GM18502 (cell line): ENCODE measurements at regions not wholly inside any gene's neighbourhood (a gene's known extent, or its start where the extent isn't known, plus 50 kb on each side); places are given as distances from the start of the nearest gene placed in this dataset.
"Not testable (repeated sequence)": the region's sequence is repeated elsewhere in the genome, so short reads cannot be mapped to it uniquely, and the experiment has no call there.

Experiments used
- ATAC-seq: cut with Tn5 transposase; IDR thresholded peaks from one replicate; pipeline ENCODE4 v1.9.1; 2021; ENCODE audit warnings: mild to moderate bottlenecking; ENCODE audit not compliant: unreplicated experiment, poor library complexity

GRCh38 chr18:77369644-77370043 lies 120.0 kb downstream of the GALR1 start:
- ATAC-seq = no peak

GRCh38 chr18:77373730-77374445 lies 124.2 kb downstream of the GALR1 start:
- ATAC-seq = no peak

GRCh38 chr18:77374446-77374805 lies 124.8 kb downstream of the GALR1 start:
- ATAC-seq = no peak

GRCh38 chr18:77376043-77376732 lies 126.5 kb downstream of the GALR1 start:
- no peak for ATAC-seq

GRCh38 chr18:77376733-77377094 lies 127.1 kb downstream of the GALR1 start:
- no peak for ATAC-seq

GRCh38 chr18:77377813-77378212 lies 128.2 kb downstream of the GALR1 start:
- no peak for ATAC-seq

GRCh38 chr18:77379976-77380509 lies 130.4 kb downstream of the GALR1 start:
- no peak for ATAC-seq

GRCh38 chr18:77380695-77381094 lies 131.0 kb downstream of the GALR1 start:
- ATAC-seq = no peak

GRCh38 chr18:77392321-77392720 lies 142.7 kb downstream of the GALR1 start:
- ATAC-seq = no peak

GRCh38 chr18:77393519-77393918 lies 143.9 kb downstream of the GALR1 start:
- ATAC-seq = no peak

- ATAC-seq = no peak
Measured at GRCh38 chr18:77395953-77396352, 146.3 kb downstream of the GALR1 start.

- no peak for ATAC-seq
Measured at GRCh38 chr18:77397056-77397455, 147.4 kb downstream of the GALR1 start.

GRCh38 chr18:77397617-77398016 lies 148.0 kb downstream of the GALR1 start:
- no peak for ATAC-seq

GRCh38 chr18:77400561-77400960 lies 150.9 kb downstream of the GALR1 start:
- ATAC-seq = no peak

GRCh38 chr18:77401173-77401572 lies 151.5 kb downstream of the GALR1 start:
- no peak for ATAC-seq

- ATAC-seq = no peak
Measured at GRCh38 chr18:77403969-77404535, 154.4 kb downstream of the GALR1 start.

- ATAC-seq = no peak
Measured at GRCh38 chr18:77405096-77405495, 155.4 kb downstream of the GALR1 start.

- no peak for ATAC-seq
Measured at GRCh38 chr18:77407733-77408132, 158.1 kb downstream of the GALR1 start.

GRCh38 chr18:77421546-77421945 lies 171.9 kb downstream of the GALR1 start:
- not testable (repeated sequence) for ATAC-seq

GRCh38 chr18:77422974-77423867 lies 173.6 kb downstream of the GALR1 start:
- no peak for ATAC-seq

- ATAC-seq = no peak
Measured at GRCh38 chr18:77433076-77433475, 183.4 kb downstream of the GALR1 start.
